ENCODE measurements at regions not wholly inside any gene's neighbourhood (a gene's known extent, or its start where the extent isn't known, plus 50 kb on each side); places are given as distances from the start of the nearest gene placed in this dataset.

- H3K9me3 ChIP-seq = no peaks in the 10 kb centered on the region
- no peaks in the 10 kb centered on the region for H3K27me3 ChIP-seq (ENCODE audit: low read depth)
- no peak overlapping the region for H3K4me3 ChIP-seq
- in situ Hi-C loops (cut with MboI; ENCODE audit: low sequenced_read_pairs) = no loop called here
- no peak for DNase-seq (ENCODE audit: low spot score in 2 of 2)
- H3K36me3 ChIP-seq (replicated peaks) = no peaks in the 10 kb centered on the region
- H3K4me1 ChIP-seq = peaks cover 2% of the 10 kb centered on the region; the same call in 1 of the 2 replicates
Observed at GRCh38 chrX:28278726-28279125, 297.5 kb upstream of the DCAF8L1 start.

DNA sequence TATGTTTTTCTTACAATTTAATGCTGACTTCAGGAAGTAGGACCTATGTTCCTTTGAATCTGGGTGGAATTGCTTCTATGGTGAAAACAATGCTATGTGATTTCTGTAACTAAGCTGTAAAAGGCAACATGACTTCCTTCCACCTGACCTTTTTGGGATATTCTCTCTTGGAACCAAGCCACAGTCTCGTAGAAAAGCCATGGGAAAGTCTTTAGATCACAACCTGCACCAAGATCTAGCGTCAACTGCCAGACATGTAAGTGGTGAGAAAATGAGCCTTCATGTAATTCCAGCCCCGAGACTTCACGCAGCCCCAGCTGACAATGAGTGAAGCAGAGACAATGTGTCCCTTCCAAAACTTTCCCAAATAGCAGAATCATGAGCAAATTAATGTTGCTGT is 297.0 kb upstream of the DCAF8L1 start:
- Histone ChIP-seq H3K4me3 (no peak overlapping the region), H3K9me3 (no peaks in the 10 kb centered on the region), H3K4me1 (peaks cover 5% of the 10 kb centered on the region; the same call in 1 of the 2 replicates), H3K36me3 (replicated peaks) (no peaks in the 10 kb centered on the region), H3K27me3 (ENCODE audit: low read depth) (no peaks in the 10 kb centered on the region)
- in situ Hi-C loops (cut with MboI; ENCODE audit: low sequenced_read_pairs) = no loop called here
- no peak for DNase-seq (ENCODE audit: low spot score in 2 of 2)

DNA sequence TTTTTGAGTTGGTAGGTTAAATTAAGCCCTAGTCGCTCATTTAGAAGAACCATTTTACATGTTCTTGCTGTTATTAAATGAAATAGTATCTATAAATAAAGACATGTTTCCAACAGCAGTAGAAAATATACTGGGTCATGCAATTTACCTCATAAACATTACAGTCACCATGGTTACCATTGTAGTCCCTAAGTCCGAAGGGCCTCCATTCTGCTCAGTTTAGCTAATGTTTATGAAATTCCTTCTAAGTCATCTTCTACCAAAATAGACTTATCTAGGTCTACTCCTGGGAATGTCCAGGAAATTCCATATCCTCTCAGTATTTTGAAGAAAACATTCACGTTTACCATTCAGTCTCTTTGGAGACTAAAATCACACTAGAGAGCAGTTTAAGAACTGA is 292.5 kb upstream of the DCAF8L1 start:
- in situ Hi-C loops (cut with MboI; ENCODE audit: low sequenced_read_pairs) = no loop called here

GRCh38 chrX:28246675-28247074 is 265.4 kb upstream of the DCAF8L1 start:
- in situ Hi-C loops (cut with MboI; ENCODE audit: low sequenced_read_pairs) = no loop called here
- Histone ChIP-seq H3K36me3 (replicated peaks) (no peaks in the 10 kb centered on the region), H3K9me3 (no peaks in the 10 kb centered on the region)

More for the DNA sequence above, 292.5 kb upstream of the DCAF8L1 start:
- no peaks in the 10 kb centered on the region for H3K27me3 ChIP-seq (ENCODE audit: low read depth)
- H3K4me1 ChIP-seq = peaks cover 5% of the 10 kb centered on the region; the same call in 1 of the 2 replicates
- no peak overlapping the region for H3K4me3 ChIP-seq
- peak in 1 of 2 experiments; percentile 22 for DNase-seq (ENCODE audit: low spot score in 2 of 2)
- H3K9me3 ChIP-seq = no peaks in the 10 kb centered on the region
- no peaks in the 10 kb centered on the region for H3K36me3 ChIP-seq (replicated peaks)

DNA sequence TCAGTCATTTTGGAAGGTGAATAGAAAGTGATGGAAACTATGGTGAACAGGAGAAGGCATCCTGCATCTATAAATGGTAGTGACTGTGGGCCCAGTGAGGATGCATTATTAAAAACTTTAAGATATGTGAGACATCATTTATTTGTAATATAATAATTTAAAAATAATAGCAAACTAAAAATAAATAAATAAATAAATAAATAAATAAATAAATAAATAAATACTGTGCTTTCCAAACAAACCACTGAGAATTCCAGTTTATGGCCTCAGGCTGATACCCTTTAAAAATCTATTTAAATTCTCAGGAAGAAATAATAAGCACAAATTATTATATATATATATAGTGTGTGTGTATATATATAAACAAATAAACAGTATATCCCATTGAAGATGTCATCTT is 248.0 kb upstream of the DCAF8L1 start:
- Histone ChIP-seq H3K4me1 (peaks cover 15% of the 10 kb centered on the region), H3K9me3 (no peaks in the 10 kb centered on the region), H3K4me3 (no peak overlapping the region), H3K36me3 (replicated peaks) (no peaks in the 10 kb centered on the region), H3K27me3 (ENCODE audit: low read depth) (no peaks in the 10 kb centered on the region)
- DNase-seq (ENCODE audit: low spot score in 2 of 2) = no peak
- in situ Hi-C loops (cut with MboI; ENCODE audit: low sequenced_read_pairs) = no loop called here

More at GRCh38 chrX:28246675-28247074, 265.4 kb upstream of the DCAF8L1 start:
- no peak for DNase-seq (ENCODE audit: low spot score in 2 of 2)
- Histone ChIP-seq H3K4me1 (no peaks in the 10 kb centered on the region), H3K27me3 (ENCODE audit: low read depth) (no peaks in the 10 kb centered on the region), H3K4me3 (no peak overlapping the region)

DNA sequence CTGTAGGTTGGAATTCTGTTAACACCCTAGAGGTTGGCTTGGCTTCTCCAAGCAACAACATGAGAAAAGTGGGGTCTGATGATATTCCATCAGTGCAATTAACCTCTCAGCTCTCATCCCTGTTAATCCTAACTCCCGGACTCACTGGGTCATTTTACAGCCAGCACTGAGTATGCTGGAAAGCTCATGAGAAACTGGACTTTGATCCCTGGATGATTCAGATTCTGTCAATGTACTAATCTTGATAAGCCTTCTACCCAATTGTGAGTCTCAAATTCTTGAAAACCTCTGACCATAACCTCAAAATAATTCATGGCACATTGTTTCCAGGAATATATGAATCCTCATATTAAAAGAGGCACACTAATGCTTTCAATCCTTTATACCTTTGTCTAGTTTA is 244.3 kb upstream of the DCAF8L1 start:
- in situ Hi-C loops (cut with MboI; ENCODE audit: low sequenced_read_pairs) = no loop called here
- no peak for DNase-seq (ENCODE audit: low spot score in 2 of 2)
- H3K4me3 ChIP-seq = no peak overlapping the region
- H3K9me3 ChIP-seq = no peaks in the 10 kb centered on the region
- peaks cover 18% of the 10 kb centered on the region for H3K4me1 ChIP-seq
- H3K36me3 ChIP-seq (replicated peaks) = no peaks in the 10 kb centered on the region
- no peaks in the 10 kb centered on the region for H3K27me3 ChIP-seq (ENCODE audit: low read depth)

GRCh38 chrX:28223991-28224390 is 242.7 kb upstream of the DCAF8L1 start:
- DNase-seq (ENCODE audit: low spot score in 2 of 2) = peak; percentile 36 to 90
- no peak overlapping the region for H3K4me3 ChIP-seq
- H3K4me1 ChIP-seq = peaks cover 18% of the 10 kb centered on the region
- H3K9me3 ChIP-seq = no peaks in the 10 kb centered on the region
- H3K27me3 ChIP-seq (ENCODE audit: low read depth) = no peaks in the 10 kb centered on the region
- no peaks in the 10 kb centered on the region for H3K36me3 ChIP-seq (replicated peaks)
- in situ Hi-C loops (cut with MboI; ENCODE audit: low sequenced_read_pairs) = no loop called here

GRCh38 chrX:28223469-28223868 is 242.2 kb upstream of the DCAF8L1 start:
- H3K9me3 ChIP-seq = no peaks in the 10 kb centered on the region
- peaks cover 18% of the 10 kb centered on the region for H3K4me1 ChIP-seq
- DNase-seq (ENCODE audit: low spot score in 2 of 2) = no peak
- H3K4me3 ChIP-seq = no peak overlapping the region
- in situ Hi-C loops (cut with MboI; ENCODE audit: low sequenced_read_pairs) = no loop called here
- H3K27me3 ChIP-seq (ENCODE audit: low read depth) = no peaks in the 10 kb centered on the region
- no peaks in the 10 kb centered on the region for H3K36me3 ChIP-seq (replicated peaks)

DNA sequence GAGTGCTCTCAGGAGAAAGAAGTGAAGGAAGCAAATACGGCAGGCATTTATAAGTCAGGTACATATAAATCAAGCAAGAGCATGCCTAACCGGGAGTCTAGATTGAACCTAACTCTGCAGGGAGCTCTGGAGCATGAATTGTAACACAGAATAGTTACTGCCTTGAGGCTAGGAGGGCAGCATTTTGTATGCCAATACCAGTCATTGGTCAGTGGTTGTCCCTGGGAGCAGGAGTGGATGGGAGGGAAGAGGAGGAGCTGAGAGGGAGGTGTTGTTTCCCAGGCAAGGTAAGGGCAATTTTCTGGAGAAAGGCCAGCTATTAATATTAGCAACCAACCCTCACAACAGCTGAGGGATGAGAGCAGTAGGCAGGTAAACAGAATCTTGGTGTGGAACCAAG is 224.7 kb upstream of the DCAF8L1 start:
- Histone ChIP-seq H3K4me3 (no peak overlapping the region), H3K36me3 (replicated peaks) (no peaks in the 10 kb centered on the region), H3K27me3 (ENCODE audit: low read depth) (no peaks in the 10 kb centered on the region), H3K4me1 (peaks cover 4% of the 10 kb centered on the region; the same call in 1 of the 2 replicates), H3K9me3 (no peaks in the 10 kb centered on the region)
- peak in 1 of 2 experiments; percentile 12 for DNase-seq (ENCODE audit: low spot score in 2 of 2)
- in situ Hi-C loops (cut with MboI; ENCODE audit: low sequenced_read_pairs) = no loop called here

GRCh38 chrX:28205126-28205525 is 223.9 kb upstream of the DCAF8L1 start:
- DNase-seq (ENCODE audit: low spot score in 2 of 2) = no peak
- no peaks in the 10 kb centered on the region for H3K36me3 ChIP-seq (replicated peaks)
- no peaks in the 10 kb centered on the region for H3K27me3 ChIP-seq (ENCODE audit: low read depth)
- peaks cover 4% of the 10 kb centered on the region; the same call in 1 of the 2 replicates for H3K4me1 ChIP-seq
- no peaks in the 10 kb centered on the region for H3K9me3 ChIP-seq
- in situ Hi-C loops (cut with MboI; ENCODE audit: low sequenced_read_pairs) = no loop called here
- H3K4me3 ChIP-seq = no peak overlapping the region

GRCh38 chrX:28189011-28189410 is 207.8 kb upstream of the DCAF8L1 start:
- Histone ChIP-seq H3K27me3 (ENCODE audit: low read depth) (no peaks in the 10 kb centered on the region), H3K4me3 (no peak overlapping the region), H3K4me1 (no peaks in the 10 kb centered on the region), H3K9me3 (no peaks in the 10 kb centered on the region), H3K36me3 (replicated peaks) (no peaks in the 10 kb centered on the region)
- in situ Hi-C loops (cut with MboI; ENCODE audit: low sequenced_read_pairs) = no loop called here
- no peak for DNase-seq (ENCODE audit: low spot score in 2 of 2)

DNA sequence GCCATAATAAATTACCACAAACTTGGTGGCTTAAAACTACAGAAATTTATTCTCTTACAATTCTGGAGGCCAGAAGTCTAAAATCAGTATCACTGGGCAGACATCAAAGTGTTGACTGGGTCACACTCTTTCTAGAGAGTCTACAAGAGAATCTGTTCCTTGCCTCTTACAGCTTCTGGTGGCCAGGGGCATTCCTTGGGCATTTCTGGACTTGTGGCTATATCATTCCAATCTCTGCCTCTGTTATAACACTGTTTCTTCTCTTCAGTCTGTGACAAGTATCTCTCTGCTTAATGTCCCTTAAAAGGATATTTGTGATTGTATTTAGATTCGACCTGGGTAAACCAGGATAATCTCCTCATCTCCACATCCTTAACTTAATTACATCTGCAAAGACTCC is 207.3 kb upstream of the DCAF8L1 start:
- in situ Hi-C loops (cut with MboI; ENCODE audit: low sequenced_read_pairs) = no loop called here
- H3K27me3 ChIP-seq (ENCODE audit: low read depth) = no peaks in the 10 kb centered on the region
- H3K36me3 ChIP-seq (replicated peaks) = no peaks in the 10 kb centered on the region
- no peaks in the 10 kb centered on the region for H3K9me3 ChIP-seq
- H3K4me3 ChIP-seq = no peak overlapping the region
- H3K4me1 ChIP-seq = no peaks in the 10 kb centered on the region
- no peak for DNase-seq (ENCODE audit: low spot score in 2 of 2)

- Histone ChIP-seq H3K36me3 (replicated peaks) (no peaks in the 10 kb centered on the region), H3K4me1 (no peaks in the 10 kb centered on the region), H3K4me3 (no peak overlapping the region), H3K9me3 (no peaks in the 10 kb centered on the region), H3K27me3 (ENCODE audit: low read depth) (no peaks in the 10 kb centered on the region)
- in situ Hi-C loops (cut with MboI; ENCODE audit: low sequenced_read_pairs) = no loop called here
- DNase-seq (ENCODE audit: low spot score in 2 of 2) = no peak
Observed at GRCh38 chrX:28180096-28180495, 198.8 kb upstream of the DCAF8L1 start.

GRCh38 chrX:28178206-28178605 is 197.0 kb upstream of the DCAF8L1 start:
- Histone ChIP-seq H3K36me3 (replicated peaks) (no peaks in the 10 kb centered on the region), H3K9me3 (no peaks in the 10 kb centered on the region), H3K4me1 (no peaks in the 10 kb centered on the region), H3K4me3 (no peak overlapping the region), H3K27me3 (ENCODE audit: low read depth) (no peaks in the 10 kb centered on the region)
- no peak for DNase-seq (ENCODE audit: low spot score in 2 of 2)
- in situ Hi-C loops (cut with MboI; ENCODE audit: low sequenced_read_pairs) = no loop called here

- Histone ChIP-seq H3K4me1 (no peaks in the 10 kb centered on the region), H3K4me3 (no peak overlapping the region), H3K36me3 (replicated peaks) (no peaks in the 10 kb centered on the region), H3K9me3 (no peaks in the 10 kb centered on the region), H3K27me3 (ENCODE audit: low read depth) (no peaks in the 10 kb centered on the region)
- peak; percentile 39 to 68 for DNase-seq (ENCODE audit: low spot score in 2 of 2)
- in situ Hi-C loops (cut with MboI; ENCODE audit: low sequenced_read_pairs) = no loop called here
Observed at GRCh38 chrX:28177202-28177601, 196.0 kb upstream of the DCAF8L1 start.
